ENCODE measurements at regions not wholly inside any gene's neighbourhood (a gene's known extent, or its start where the extent isn't known, plus 50 kb on each side); places are given as distances from the start of the nearest gene placed in this dataset.

DNA sequence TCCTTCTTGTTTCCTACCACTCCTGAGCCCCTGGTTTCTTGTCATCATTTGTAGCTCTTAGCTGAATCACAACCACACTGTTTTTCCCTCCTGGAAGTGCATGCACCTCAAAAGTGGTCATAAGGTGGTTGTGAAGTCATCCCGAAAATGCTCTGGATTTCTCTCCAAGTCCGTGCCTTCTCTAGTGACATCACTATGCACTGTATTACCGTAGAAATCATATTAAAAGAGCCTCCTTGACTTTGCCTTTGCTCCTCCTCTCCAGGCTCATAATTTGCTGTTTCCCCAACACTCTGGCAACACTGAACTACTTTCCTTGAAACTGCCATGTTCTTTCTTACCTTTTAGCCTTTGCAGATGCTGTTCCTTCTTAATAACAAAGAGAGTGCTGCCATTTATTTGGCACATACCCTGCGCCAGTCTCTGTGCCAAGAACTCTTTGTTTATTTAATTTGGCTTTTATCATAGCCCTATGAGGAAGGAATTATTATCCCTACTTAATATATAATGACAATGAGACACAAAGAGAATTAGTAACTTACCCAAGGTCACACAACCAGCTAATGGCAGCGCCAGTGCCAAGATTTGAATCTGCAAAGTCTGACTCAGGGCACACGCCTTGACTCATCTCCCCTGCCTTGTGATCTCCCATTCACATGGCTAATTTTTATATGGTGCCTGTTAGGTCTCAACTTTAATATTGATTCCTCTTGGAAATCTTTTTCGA lies 115.4 kb downstream of the KIF4B start:
- Histone ChIP-seq H3K9me3 (no peaks in the 10 kb centered on the region), H3K36me3 (no peaks in the 10 kb centered on the region), H3K4me1 (no peaks in the 10 kb centered on the region), H3K27me3 (replicated peaks in 1 of 7) (peaks cover 0 to 23% (median 0%) of the 10 kb centered on the region in 7 donors), H3K27ac (no peak overlapping the region), H3K4me3 (no peak overlapping the region)
- intact Hi-C loops (cut with DNase I; ENCODE audit: low total_unique reads), result no loop called here
- no peak for DNase-seq
- WGBS, 5 donors, result 75 to 86% (median 82%) methylated on average over 7 of the region's 7 CpGs
- TF ChIP-seq, protein P1, sequence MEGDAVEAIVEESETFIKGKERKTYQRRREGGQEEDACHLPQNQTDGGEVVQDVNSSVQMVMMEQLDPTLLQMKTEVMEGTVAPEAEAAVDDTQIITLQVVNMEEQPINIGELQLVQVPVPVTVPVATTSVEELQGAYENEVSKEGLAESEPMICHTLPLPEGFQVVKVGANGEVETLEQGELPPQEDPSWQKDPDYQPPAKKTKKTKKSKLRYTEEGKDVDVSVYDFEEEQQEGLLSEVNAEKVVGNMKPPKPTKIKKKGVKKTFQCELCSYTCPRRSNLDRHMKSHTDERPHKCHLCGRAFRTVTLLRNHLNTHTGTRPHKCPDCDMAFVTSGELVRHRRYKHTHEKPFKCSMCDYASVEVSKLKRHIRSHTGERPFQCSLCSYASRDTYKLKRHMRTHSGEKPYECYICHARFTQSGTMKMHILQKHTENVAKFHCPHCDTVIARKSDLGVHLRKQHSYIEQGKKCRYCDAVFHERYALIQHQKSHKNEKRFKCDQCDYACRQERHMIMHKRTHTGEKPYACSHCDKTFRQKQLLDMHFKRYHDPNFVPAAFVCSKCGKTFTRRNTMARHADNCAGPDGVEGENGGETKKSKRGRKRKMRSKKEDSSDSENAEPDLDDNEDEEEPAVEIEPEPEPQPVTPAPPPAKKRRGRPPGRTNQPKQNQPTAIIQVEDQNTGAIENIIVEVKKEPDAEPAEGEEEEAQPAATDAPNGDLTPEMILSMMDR (IDR thresholded peaks at IDR 0.05 in 8 of 11, conservative IDR thresholded peaks at IDR 0.05 in 3 of 11), result no peak
- TF ChIP-seq POLR2A (IDR thresholded peaks at IDR 0.05), result no peak
- no peak for TF ChIP-seq POLR2AphosphoS5 (IDR thresholded peaks at IDR 0.05)

DNA sequence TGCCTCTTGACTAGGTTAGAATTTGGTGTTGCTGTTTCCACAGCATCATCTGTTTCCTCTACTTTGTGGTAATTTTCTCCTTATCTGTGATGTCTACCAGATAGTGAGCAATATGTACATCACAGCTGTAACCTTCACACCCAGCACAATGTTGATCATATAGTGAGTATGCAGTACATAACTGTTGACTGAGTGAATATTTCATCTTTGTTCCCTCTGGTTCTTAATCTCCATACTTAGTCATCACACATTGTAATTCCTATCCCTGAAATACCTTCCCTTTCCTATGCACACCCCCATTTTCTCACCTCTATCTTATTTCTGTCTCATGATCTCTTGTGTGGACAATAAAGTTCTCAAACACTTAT lies 115.9 kb downstream of the KIF4B start:
- TF ChIP-seq POLR2AphosphoS5 (IDR thresholded peaks at IDR 0.05) (no peak), POLR2A (IDR thresholded peaks at IDR 0.05) (no peak)
- TF ChIP-seq, protein P1 (IDR thresholded peaks at IDR 0.05 in 8 of 11, conservative IDR thresholded peaks at IDR 0.05 in 3 of 11), result no peak
- H3K27me3 ChIP-seq (replicated peaks in 1 of 7), result peaks cover 0 to 23% (median 0%) of the 10 kb centered on the region in 7 donors

DNA sequence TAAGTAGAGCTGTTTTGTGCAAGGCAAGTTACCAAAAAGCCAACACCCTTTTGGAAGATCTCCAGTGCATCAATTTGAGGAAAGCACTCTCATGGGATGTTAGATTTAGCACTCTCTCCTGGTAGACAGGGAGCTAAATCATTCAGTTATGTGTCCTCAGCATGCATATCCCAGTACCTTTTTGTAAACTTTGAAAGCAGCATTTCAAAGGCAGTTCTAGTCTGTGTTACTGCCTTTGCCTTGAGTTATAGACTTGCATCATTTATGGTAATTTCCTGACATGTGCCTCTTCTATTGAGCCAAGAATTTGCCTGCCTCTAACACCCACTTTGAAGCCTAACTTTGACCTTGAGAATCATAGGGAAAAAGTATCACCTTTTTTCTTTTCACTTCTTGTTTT lies 120.6 kb downstream of the KIF4B start:
- TF ChIP-seq, protein P1 (IDR thresholded peaks at IDR 0.05 in 8 of 11, conservative IDR thresholded peaks at IDR 0.05 in 3 of 11), result no peak
- no peak for TF ChIP-seq POLR2AphosphoS5 (IDR thresholded peaks at IDR 0.05)
- no peak for TF ChIP-seq POLR2A (IDR thresholded peaks at IDR 0.05)
- intact Hi-C loops (cut with DNase I; ENCODE audit: low total_unique reads), result no loop called here
- H3K27ac ChIP-seq, result no peak overlapping the region
- H3K4me3 ChIP-seq, result no peak overlapping the region
- DNase-seq, result no peak
- no peaks in the 10 kb centered on the region for H3K36me3 ChIP-seq
- H3K9me3 ChIP-seq, result no peaks in the 10 kb centered on the region
- peaks cover 0 to 39% (median 2%) of the 10 kb centered on the region in 7 donors for H3K27me3 ChIP-seq (replicated peaks in 1 of 7)
- no peaks in the 10 kb centered on the region for H3K4me1 ChIP-seq

More for the DNA sequence above, 115.9 kb downstream of the KIF4B start:
- no peaks in the 10 kb centered on the region for H3K9me3 ChIP-seq
- H3K27ac ChIP-seq, result no peak overlapping the region
- H3K4me1 ChIP-seq, result no peaks in the 10 kb centered on the region
- no peak overlapping the region for H3K4me3 ChIP-seq
- intact Hi-C loops (cut with DNase I; ENCODE audit: low total_unique reads), result no loop called here
- no peaks in the 10 kb centered on the region for H3K36me3 ChIP-seq
- DNase-seq, result no peak

DNA sequence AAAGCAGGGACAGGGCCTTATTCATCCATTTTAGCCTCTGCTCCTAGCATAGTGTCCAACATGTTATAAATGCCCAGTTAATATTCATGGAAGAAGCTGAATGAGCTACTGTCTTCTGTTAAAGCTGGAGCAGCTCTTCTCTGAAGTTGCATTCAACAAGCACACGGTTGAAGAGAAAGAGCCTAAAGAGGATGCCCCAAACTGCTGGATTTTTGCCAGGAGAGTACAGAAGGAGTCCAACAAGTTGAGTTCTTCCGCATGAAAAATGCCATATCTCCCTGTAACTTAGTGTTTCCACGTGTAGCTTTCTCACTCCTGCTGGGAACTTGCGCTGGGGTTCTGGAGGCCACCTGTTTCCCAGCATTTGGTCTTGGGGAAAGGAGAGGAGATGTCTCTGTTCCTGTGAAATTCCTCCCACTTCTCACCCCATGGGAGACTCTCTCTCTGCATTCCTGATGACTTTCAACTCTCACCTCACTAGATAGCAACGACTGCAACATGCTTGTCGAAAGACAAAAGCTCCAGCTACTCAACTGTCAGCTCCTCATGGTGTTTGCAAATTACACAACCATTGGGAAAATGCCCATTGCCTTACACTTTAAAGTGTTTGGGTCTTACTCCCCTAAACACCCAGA lies 122.8 kb downstream of the KIF4B start:
- Histone ChIP-seq H3K36me3 (no peaks in the 10 kb centered on the region), H3K4me3 (no peak overlapping the region), H3K27ac (no peak overlapping the region), H3K9me3 (no peaks in the 10 kb centered on the region), H3K27me3 (replicated peaks in 1 of 7) (peaks cover 0 to 41% (median 5%) of the 10 kb centered on the region in 7 donors), H3K4me1 (no peaks in the 10 kb centered on the region)
- intact Hi-C loops (cut with DNase I; ENCODE audit: low total_unique reads), result no loop called here
- 32 to 45% (median 35%) methylated on average over 6 of the region's 6 CpGs for WGBS, 5 donors
- TF ChIP-seq POLR2A (IDR thresholded peaks at IDR 0.05) (no peak), POLR2AphosphoS5 (IDR thresholded peaks at IDR 0.05) (no peak)
- TF ChIP-seq, protein P1 (IDR thresholded peaks at IDR 0.05 in 8 of 11, conservative IDR thresholded peaks at IDR 0.05 in 3 of 11), result no peak
- no peak for DNase-seq

Measured in spleen (tissue), 11 donors.